Kidney (tissue), 13 donors: ENCODE measurements at regions not wholly inside any gene's neighbourhood (a gene's known extent, or its start where the extent isn't known, plus 50 kb on each side); places are given as distances from the start of the nearest gene placed in this dataset.

Experiments
- DNase-seq, 5 donors: peaks; one replicate each; pipeline ENCODE4 v3.0.0-alpha.2; 2013 to 2020
- FAIRE-seq: peaks from 2 replicates; lab custom pipeline; 2012; peaks lifted over from hg19 to GRCh38; lab: Jason Lieb, UNC
- H3K27ac ChIP-seq, 2 donors: one replicate each; pipeline ENCODE4 v1.7.0; 2013; ENCODE audit warnings: low read depth in 2 of 2, low read length in 2 of 2, inconsistent platforms in 1 of 2
- H3K27me3 ChIP-seq: one replicate; pipeline ENCODE4 v1.7.1; 2013; ENCODE audit warnings: low read length, inconsistent platforms; ENCODE audit not compliant: control insufficient read depth, insufficient read depth
- H3K36me3 ChIP-seq, 3 donors: one replicate each; pipeline versions ENCODE4 v1.7.0 to v1.7.1; 2013; ENCODE audit warnings: low read length in 3 of 3, control low read depth in 1 of 3, inconsistent platforms in 1 of 3; ENCODE audit not compliant: insufficient read depth in 3 of 3, control insufficient read depth in 2 of 3
- H3K4me1 ChIP-seq, 3 donors: one replicate each; pipeline versions ENCODE4 v1.7.0 to v1.7.1; 2013; ENCODE audit warnings: low read length in 3 of 3, inconsistent platforms in 1 of 3, low read depth in 1 of 3; ENCODE audit not compliant: control insufficient read depth in 2 of 3, insufficient read depth in 2 of 3
- H3K4me3 ChIP-seq, 3 donors: one replicate each; pipeline versions ENCODE4 v1.7.0 to v1.8.1; 2013; ENCODE audit warnings: low read length in 3 of 3, control low read depth in 1 of 3, inconsistent platforms in 1 of 3
- H3K9ac ChIP-seq, 3 donors: one replicate each; pipeline versions ENCODE4 v1.7.0 to v1.7.1; 2013; ENCODE audit warnings: low read length in 3 of 3, control low read depth in 1 of 3, inconsistent platforms in 1 of 3
- H3K9me3 ChIP-seq, 3 donors: one replicate each; pipeline versions ENCODE4 v1.7.0 to v1.7.1; 2013; ENCODE audit warnings: low read length in 3 of 3, control low read depth in 1 of 3, inconsistent platforms in 1 of 3; ENCODE audit not compliant: control insufficient read depth in 2 of 3, insufficient read depth in 1 of 3
- CTCF ChIP-seq: IDR thresholded peaks from 3 replicates; pipeline ENCODE4 v1.5.1; 2012; ENCODE audit warnings: mild to moderate bottlenecking, moderate library complexity, borderline replicate concordance; ENCODE audit not compliant: insufficient read depth; ENCODE audit errors: extremely low read depth
- intact Hi-C: fragments of 100-400 bp; cut with DNase I; formaldehyde crosslinking; loops from one replicate; pipeline ENCODE4 v1.11.1; 2022
- donor health status: control.
- donor health status: control.
- donor health status: control.
- donor health status: control.
- donor health status: control.
- donor health status: DM: yes; HTN: yes; CAD: no.
- donor health status: Normal renal cell carcinoma (clear cell type).

GRCh38 chr20:17856024-17856564 is 112.5 kb downstream of the SNX5 start:
- no peak overlapping the region for H3K27ac ChIP-seq
- no peaks in the 10 kb centered on the region for H3K36me3 ChIP-seq
- H3K9ac ChIP-seq: no peak overlapping the region
- H3K4me3 ChIP-seq: no peak overlapping the region
- H3K27me3 ChIP-seq: no peaks in the 10 kb centered on the region
- no peak for TF ChIP-seq CTCF
- intact Hi-C loops: no loop called here
- FAIRE-seq (no peak), DNase-seq (no peak)
- H3K9me3 ChIP-seq: no peaks in the 10 kb centered on the region
- no peaks in the 10 kb centered on the region for H3K4me1 ChIP-seq

DNA sequence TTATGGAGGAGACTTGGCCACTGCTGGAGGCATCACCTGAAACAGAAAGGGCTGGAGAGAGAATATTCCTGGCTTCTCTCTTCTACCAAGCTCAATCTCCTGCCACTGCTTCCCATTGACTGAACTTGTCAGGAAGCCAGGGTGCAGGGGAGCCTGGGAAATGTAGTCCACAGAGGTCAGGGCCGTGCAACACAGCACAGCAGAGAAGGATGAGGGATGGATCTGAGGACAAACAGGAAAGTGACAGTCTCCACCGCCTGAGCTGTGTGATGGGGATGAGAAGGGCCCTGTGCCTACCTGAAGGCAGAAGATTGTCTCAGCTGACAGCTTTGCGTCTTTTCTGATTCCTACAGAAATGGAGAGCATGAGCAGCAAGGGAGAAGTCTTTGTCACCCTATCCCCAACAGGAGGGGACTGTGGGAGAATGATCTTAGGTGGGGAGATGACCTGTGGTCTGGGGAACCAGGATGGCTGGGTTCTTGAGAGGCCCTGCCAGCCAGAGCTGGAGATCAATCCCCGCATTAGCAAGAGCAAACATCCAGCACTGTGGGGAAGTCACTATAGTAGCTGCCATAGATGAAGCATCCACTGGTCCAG is 114.2 kb downstream of the SNX5 start:
- Histone ChIP-seq H3K36me3 (no peaks in the 10 kb centered on the region), H3K4me3 (no peak overlapping the region), H3K9ac (no peak overlapping the region), H3K9me3 (no peaks in the 10 kb centered on the region), H3K27me3 (no peaks in the 10 kb centered on the region), H3K4me1 (no peaks in the 10 kb centered on the region), H3K27ac (no peak overlapping the region)
- FAIRE-seq (no peak), DNase-seq (peak in 1 of 5 donors; percentile 71)
- intact Hi-C loops: no loop called here
- no peak for TF ChIP-seq CTCF

DNA sequence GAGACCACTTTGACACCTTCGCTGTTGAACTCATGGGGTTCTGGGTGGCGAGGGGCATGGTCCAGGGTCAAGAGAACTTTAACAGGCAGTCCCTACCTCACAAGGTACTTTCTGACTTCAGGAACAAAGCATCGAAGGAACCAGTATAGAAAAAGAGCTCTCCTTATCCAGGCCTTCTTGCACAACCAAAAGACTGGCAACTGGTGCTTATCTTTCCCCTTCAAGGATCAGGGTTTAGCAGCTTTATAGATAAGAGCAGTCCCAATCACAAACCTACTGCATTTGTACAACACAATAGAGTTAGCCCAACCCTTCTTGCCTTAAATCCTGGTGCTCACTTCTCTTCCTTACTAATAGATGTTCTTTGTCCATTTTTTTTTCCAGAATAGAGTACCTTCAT is 116.3 kb downstream of the SNX5 start:
- Histone ChIP-seq H3K4me3 (no peak overlapping the region), H3K9me3 (no peaks in the 10 kb centered on the region), H3K9ac (no peak overlapping the region), H3K27me3 (no peaks in the 10 kb centered on the region), H3K36me3 (no peaks in the 10 kb centered on the region), H3K4me1 (no peaks in the 10 kb centered on the region), H3K27ac (no peak overlapping the region)
- FAIRE-seq: no peak
- intact Hi-C loops: no loop called here
- DNase-seq: no peak
- TF ChIP-seq CTCF: no peak

DNA sequence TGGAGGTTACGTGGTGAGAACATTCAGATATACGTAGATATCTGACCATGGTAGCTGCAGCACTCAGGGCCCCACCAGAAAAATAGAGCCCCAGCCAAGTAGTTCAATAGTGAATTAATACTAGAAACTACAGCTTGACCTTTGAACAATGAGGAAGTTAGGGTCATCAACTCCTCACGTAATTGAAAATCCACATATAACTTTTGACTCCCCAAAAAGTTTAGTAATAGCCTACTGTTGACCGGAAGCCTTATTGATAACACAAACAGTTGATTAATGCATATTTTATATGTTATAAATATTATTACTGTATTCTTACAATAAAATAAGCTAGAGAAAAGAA is 117.9 kb downstream of the SNX5 start:
- Histone ChIP-seq H3K4me3 (no peak overlapping the region), H3K27me3 (no peaks in the 10 kb centered on the region), H3K27ac (peak overlapping the region in 1 of 2 donors; percentile 11), H3K4me1 (peaks cover 2 to 6% (median 3%) of the 10 kb centered on the region in 3 donors), H3K36me3 (no peaks in the 10 kb centered on the region), H3K9ac (no peak overlapping the region), H3K9me3 (no peaks in the 10 kb centered on the region)
- intact Hi-C loops: no loop called here
- TF ChIP-seq CTCF: no peak
- FAIRE-seq (no peak), DNase-seq (no peak)
